Caco-2 (cell line): ENCODE measurements at regions not wholly inside any gene's neighbourhood (a gene's known extent, or its start where the extent isn't known, plus 50 kb on each side); places are given as distances from the start of the nearest gene placed in this dataset.

Experiments used
- BruUV-seq: library from RNA; stranded (reverse); fragments of 400-500 nt; replicated peaks from 2 replicates; lab custom pipeline; 2021; lab: Mats Ljungman, UMichigan
- CTCF ChIA-PET: fragments of 300-600 bp; sonication (Branson Sonifier 250); formaldehyde crosslinking; loops from one replicate; lab custom pipeline; 2022; ENCODE audit warnings: antibody characterized with exemption; lab: Charles Lee
- POLR2A ChIA-PET: fragments of 300-600 bp; sonication (Branson Sonifier 250); formaldehyde crosslinking; loops from one replicate; lab custom pipeline; 2022; ENCODE audit warnings: antibody characterized with exemption; lab: Charles Lee
- DNase-seq, 2 experiments: peaks; one replicate each; pipeline versions ENCODE4 v3.0.0 to v3.0.0-alpha.2; 2020 to 2022
- H3K27me3 ChIP-seq: replicated peaks from 2 replicates; pipeline ENCODE4 v1.6.0; 2011; ENCODE audit warnings: low read length; ENCODE audit not compliant: control insufficient read depth, insufficient read depth
- H3K36me3 ChIP-seq: 2 replicates; pipeline ENCODE4 v1.5.1; 2011; ENCODE audit warnings: low read length; ENCODE audit not compliant: control insufficient read depth, insufficient read depth
- H3K4me1 ChIP-seq: fragments of 250-450 bp; sonication (Bioruptor Pico); 2 replicates; pipeline ENCODE4 v1.5.1; 2020; ENCODE audit warnings: mild to moderate bottlenecking
- H3K4me3 ChIP-seq: 2 replicates; pipeline ENCODE4 v1.5.1; 2011; ENCODE audit warnings: low read depth, mild to moderate bottlenecking, control low read depth, low read length
- H3K9me3 ChIP-seq: fragments of 250-450 bp; sonication (Bioruptor Pico); 2 replicates; pipeline ENCODE4 v1.5.1; 2020; ENCODE audit warnings: mild to moderate bottlenecking, moderate library complexity
- H3K27ac Mint-ChIP-seq: one replicate; pipeline ENCODE4 v1.8.0; 2022; ENCODE audit warnings: mixed read lengths; ENCODE audit not compliant: unreplicated experiment
- H3K27me3 Mint-ChIP-seq: one replicate; pipeline ENCODE4 v1.8.0; 2022; ENCODE audit warnings: mixed read lengths; ENCODE audit not compliant: insufficient read depth, unreplicated experiment
- H3K36me3 Mint-ChIP-seq: one replicate; pipeline ENCODE4 v1.8.0; 2022; ENCODE audit warnings: mild to moderate bottlenecking, mixed read lengths; ENCODE audit not compliant: insufficient read depth, unreplicated experiment
- H3K4me1 Mint-ChIP-seq: one replicate; pipeline ENCODE4 v1.8.0; 2022; ENCODE audit warnings: low read depth, mixed read lengths; ENCODE audit not compliant: unreplicated experiment
- H3K4me3 Mint-ChIP-seq: one replicate; pipeline ENCODE4 v1.8.0; 2022; ENCODE audit warnings: mild to moderate bottlenecking, moderate library complexity, mixed read lengths; ENCODE audit not compliant: unreplicated experiment
- H3K9me3 Mint-ChIP-seq: one replicate; pipeline ENCODE4 v1.8.0; 2022; ENCODE audit warnings: mixed read lengths; ENCODE audit not compliant: unreplicated experiment
- CTCF ChIP-seq, 2 experiments: fragments of 200-600 bp in 1 of 2; IDR thresholded peaks; 1 replicate in 1 of 2; 2 replicates in 1 of 2; pipeline versions ENCODE4 v1.5.1 to v1.8.0; 2011 to 2022; ENCODE audit warnings: antibody characterized with exemption in 1 of 2, control low read depth in 1 of 2, inconsistent platforms in 1 of 2, low read depth in 1 of 2, low read length in 1 of 2, mild to moderate bottlenecking in 1 of 2, moderate library complexity in 1 of 2; ENCODE audit not compliant: insufficient read depth in 1 of 2, severe bottlenecking in 1 of 2, unreplicated experiment in 1 of 2
- intact Hi-C: fragments of 100-400 bp; cut with micrococcal nuclease; formaldehyde crosslinking; loops from one replicate; pipeline ENCODE4 v1.10.0; 2022; ENCODE audit not compliant: unreplicated experiment

DNA sequence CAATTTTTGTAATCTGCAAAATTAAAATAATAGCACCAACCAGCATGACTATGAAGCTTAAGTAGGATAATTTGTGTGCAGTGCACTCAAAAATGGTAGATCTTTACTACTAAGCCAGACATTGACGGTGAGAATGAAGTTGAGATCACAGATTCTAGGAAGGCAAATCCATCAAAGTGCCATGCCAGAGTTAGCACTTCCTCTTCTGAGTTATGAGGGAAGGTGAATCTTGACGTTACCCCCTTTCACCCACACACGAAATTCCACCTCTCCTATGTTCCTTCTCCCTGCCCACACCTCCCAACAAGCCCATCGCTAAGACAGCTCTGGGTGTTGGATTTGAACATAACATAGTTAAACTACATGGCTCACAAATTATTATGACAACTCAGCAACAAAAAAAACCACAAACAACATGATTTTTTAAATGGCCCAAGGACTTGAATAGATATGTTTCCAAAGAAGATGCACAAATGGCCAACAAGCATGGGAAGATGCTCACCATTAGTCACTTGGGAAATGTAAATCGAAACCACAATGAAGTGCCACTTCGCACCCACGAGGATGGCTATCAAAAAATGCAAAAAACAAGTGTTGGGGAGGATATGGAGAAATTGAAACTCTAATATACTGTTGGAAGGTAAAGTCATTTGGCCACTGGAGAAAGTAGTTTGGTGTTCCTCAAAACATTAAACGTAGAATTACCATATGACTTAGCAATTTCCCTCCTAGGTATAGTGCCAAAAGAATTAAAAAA is 119.3 kb upstream of the RAP1B start:
- H3K9me3 Mint-ChIP-seq = no peaks in the 10 kb centered on the region

GRCh38 chr12:68495336-68496070 is 115.2 kb upstream of the RAP1B start:
- H3K9me3 Mint-ChIP-seq = no peaks in the 10 kb centered on the region
- no peak overlapping the region for H3K27ac Mint-ChIP-seq
- ChIA-PET CTCF (no interaction called here), POLR2A (no interaction called here)
- no peaks in the 10 kb centered on the region for H3K9me3 ChIP-seq
- no TSS peak for BruUV-seq
- intact Hi-C loops = no loop called here
- no peak overlapping the region for H3K4me3 ChIP-seq
- no peak for TF ChIP-seq CTCF (IDR thresholded peaks at IDR 0.05; ENCODE audit: insufficient read depth in 1 of 2, low read depth in 1 of 2, low read length in 1 of 2, severe bottlenecking in 1 of 2, unreplicated experiment in 1 of 2)
- no peaks in the 10 kb centered on the region for H3K36me3 ChIP-seq
- no peaks in the 10 kb centered on the region for H3K27me3 ChIP-seq
- DNase-seq = no peak
- no peaks in the 10 kb centered on the region for H3K36me3 Mint-ChIP-seq
- no peaks in the 10 kb centered on the region for H3K4me1 Mint-ChIP-seq
- H3K27me3 Mint-ChIP-seq = no peaks in the 10 kb centered on the region
- H3K4me3 Mint-ChIP-seq = no peak overlapping the region
- no peaks in the 10 kb centered on the region for H3K4me1 ChIP-seq

More for the DNA sequence above, 119.3 kb upstream of the RAP1B start:
- H3K27ac Mint-ChIP-seq = no peak overlapping the region
- DNase-seq = no peak
- POLR2A ChIA-PET = no interaction called here
- CTCF ChIA-PET = no interaction called here
- Histone ChIP-seq H3K36me3 (no peaks in the 10 kb centered on the region), H3K27me3 (no peaks in the 10 kb centered on the region), H3K4me1 (peaks cover 4% of the 10 kb centered on the region; the same call in 1 of the 2 replicates), H3K9me3 (no peaks in the 10 kb centered on the region), H3K4me3 (no peak overlapping the region)
- intact Hi-C loops = no loop called here
- H3K27me3 Mint-ChIP-seq = no peaks in the 10 kb centered on the region
- BruUV-seq = no TSS peak
- no peak for TF ChIP-seq CTCF (IDR thresholded peaks at IDR 0.05; ENCODE audit: insufficient read depth in 1 of 2, low read depth in 1 of 2, low read length in 1 of 2, severe bottlenecking in 1 of 2, unreplicated experiment in 1 of 2)
- H3K4me1 Mint-ChIP-seq = peaks cover 6% of the 10 kb centered on the region
- no peak overlapping the region for H3K4me3 Mint-ChIP-seq
- H3K36me3 Mint-ChIP-seq = no peaks in the 10 kb centered on the region

DNA sequence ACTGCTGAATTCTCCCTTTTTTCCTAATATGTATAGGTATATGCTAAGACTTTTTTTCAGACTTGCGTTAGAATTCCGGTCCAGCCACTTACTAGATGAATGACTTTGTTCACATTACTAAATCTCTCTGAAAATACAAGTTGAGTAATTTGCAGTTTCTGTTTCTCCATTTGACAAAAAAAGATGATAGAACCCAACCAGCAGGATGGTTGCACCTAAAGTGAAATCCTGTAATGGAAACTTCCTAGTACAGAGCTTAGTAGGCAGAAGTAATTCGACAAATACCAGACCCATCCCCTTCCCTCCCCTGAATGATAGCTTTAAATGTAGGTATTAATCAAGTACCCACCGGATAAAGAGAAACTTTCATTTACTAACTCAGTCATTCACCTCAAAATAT is 113.6 kb upstream of the RAP1B start:
- Mint-ChIP-seq H3K27me3 (no peaks in the 10 kb centered on the region), H3K27ac (no peak overlapping the region), H3K9me3 (no peaks in the 10 kb centered on the region), H3K36me3 (no peaks in the 10 kb centered on the region), H3K4me1 (no peaks in the 10 kb centered on the region), H3K4me3 (no peak overlapping the region)
- intact Hi-C loops = no loop called here
- Histone ChIP-seq H3K36me3 (no peaks in the 10 kb centered on the region), H3K4me1 (no peaks in the 10 kb centered on the region), H3K27me3 (no peaks in the 10 kb centered on the region), H3K4me3 (no peak overlapping the region), H3K9me3 (no peaks in the 10 kb centered on the region)
- no peak for TF ChIP-seq CTCF (IDR thresholded peaks at IDR 0.05; ENCODE audit: insufficient read depth in 1 of 2, low read depth in 1 of 2, low read length in 1 of 2, severe bottlenecking in 1 of 2, unreplicated experiment in 1 of 2)
- no TSS peak for BruUV-seq
- ChIA-PET POLR2A (no interaction called here), CTCF (no interaction called here)
- DNase-seq = no peak
